ENCODE measurements at regions not wholly inside any gene's neighbourhood (a gene's known extent, or its start where the extent isn't known, plus 50 kb on each side); places are given as distances from the start of the nearest gene placed in this dataset.

GRCh38 chr15:29873947-29874411 lies 51.7 kb upstream of the TJP1 start:
- Histone ChIP-seq H3K4me3 (ENCODE audit: low read length in 2 of 2) (no peak overlapping the region), H3K9ac (ENCODE audit: low read length in 2 of 2) (no peak overlapping the region), H3K27me3 (ENCODE audit: control insufficient read depth in 1 of 2, insufficient read depth in 2 of 2, low read length in 2 of 2) (no peaks in the 10 kb centered on the region), H3K36me3 (ENCODE audit: control insufficient read depth in 2 of 2, insufficient read depth in 2 of 2, low read length in 2 of 2) (no peaks in the 10 kb centered on the region), H3K4me1 (ENCODE audit: control insufficient read depth, insufficient read depth, low read length) (peaks cover 6% of the 10 kb centered on the region), H3K9me3 (ENCODE audit: control insufficient read depth in 2 of 2, low read length in 2 of 2) (no peaks in the 10 kb centered on the region), H3K27ac (ENCODE audit: low read length) (no peak overlapping the region)

- no peaks in the 10 kb centered on the region for H3K36me3 ChIP-seq (ENCODE audit: control insufficient read depth in 2 of 2, insufficient read depth in 2 of 2, low read length in 2 of 2)
- H3K9ac ChIP-seq (ENCODE audit: low read length in 2 of 2) = no peak overlapping the region
- H3K4me1 ChIP-seq (ENCODE audit: control insufficient read depth, insufficient read depth, low read length) = peaks cover 6% of the 10 kb centered on the region
- H3K27ac ChIP-seq (ENCODE audit: low read length) = no peak overlapping the region
- no peaks in the 10 kb centered on the region for H3K27me3 ChIP-seq (ENCODE audit: control insufficient read depth in 1 of 2, insufficient read depth in 2 of 2, low read length in 2 of 2)
- H3K9me3 ChIP-seq (ENCODE audit: control insufficient read depth in 2 of 2, low read length in 2 of 2) = no peaks in the 10 kb centered on the region
- no peak overlapping the region for H3K4me3 ChIP-seq (ENCODE audit: low read length in 2 of 2)
Measured at GRCh38 chr15:29873264-29873663, 51.0 kb upstream of the TJP1 start.

- H3K9me3 ChIP-seq (ENCODE audit: control insufficient read depth in 2 of 2, low read length in 2 of 2) = no peaks in the 10 kb centered on the region
- H3K4me1 ChIP-seq (ENCODE audit: control insufficient read depth, insufficient read depth, low read length) = peaks cover 6% of the 10 kb centered on the region
- no peaks in the 10 kb centered on the region for H3K36me3 ChIP-seq (ENCODE audit: control insufficient read depth in 2 of 2, insufficient read depth in 2 of 2, low read length in 2 of 2)
- no peaks in the 10 kb centered on the region for H3K27me3 ChIP-seq (ENCODE audit: control insufficient read depth in 1 of 2, insufficient read depth in 2 of 2, low read length in 2 of 2)
- H3K4me3 ChIP-seq (ENCODE audit: low read length in 2 of 2) = no peak overlapping the region
- no peak overlapping the region for H3K9ac ChIP-seq (ENCODE audit: low read length in 2 of 2)
- H3K27ac ChIP-seq (ENCODE audit: low read length) = no peak overlapping the region
Measured at GRCh38 chr15:29872716-29873115, 50.4 kb upstream of the TJP1 start.
